Gastroesophageal sphincter (tissue), 3 donors: ENCODE measurements at regions not wholly inside any gene's neighbourhood (a gene's known extent, or its start where the extent isn't known, plus 50 kb on each side); places are given as distances from the start of the nearest gene placed in this dataset.
A peak's percentile ranks its signal among the peaks of the same experiment; 100 is the strongest.

Experiments
- CTCF ChIP-seq, 4 experiments: fragments of 200-600 bp in 2 of 4; fragments of 450-650 bp in 2 of 4; sonication (generic) in 1 of 4; IDR thresholded peaks; one replicate each; pipeline ENCODE4 v1.5.1; 2017 to 2019; ENCODE audit warnings: antibody characterized with exemption in 4 of 4, mild to moderate bottlenecking in 2 of 4, moderate library complexity in 2 of 4
- POLR2A ChIP-seq, 2 donors: fragments of 450-650 bp; IDR thresholded peaks; one replicate each; pipeline ENCODE4 v1.6.1; 2017; ENCODE audit warnings: antibody characterized with exemption in 2 of 2, mild to moderate bottlenecking in 2 of 2, moderate library complexity in 1 of 2
- POLR2AphosphoS5 ChIP-seq: sonication (generic); formaldehyde crosslinking; IDR thresholded peaks from one replicate; pipeline ENCODE4 v1.6.1; 2017; ENCODE audit warnings: antibody characterized with exemption

- TF ChIP-seq CTCF (IDR thresholded peaks at IDR 0.05) (no peak), POLR2A (IDR thresholded peaks at IDR 0.05) (no peak), POLR2AphosphoS5 (peak; percentile 22)
Measured at GRCh38 chr3:40975711-40976121, 223.6 kb upstream of the CTNNB1 start.
